ENCODE measurements at regions not wholly inside any gene's neighbourhood (a gene's known extent, or its start where the extent isn't known, plus 50 kb on each side); places are given as distances from the start of the nearest gene placed in this dataset.

GRCh38 chr22:48849219-48849912 is 978.3 kb downstream of the BRD1 start:
- TF ChIP-seq CTCF (IDR thresholded peaks at IDR 0.05; ENCODE audit: low read length) (no peak), EZH2phosphoT487 (IDR thresholded peaks at IDR 0.05; ENCODE audit: low read length) (no peak), EZH2 (optimal IDR thresholded peaks at IDR 0.05; ENCODE audit: low read depth, low read length) (no peak)

Measured in MM.1S (cell line).